ENCODE measurements at regions not wholly inside any gene's neighbourhood (a gene's known extent, or its start where the extent isn't known, plus 50 kb on each side); places are given as distances from the start of the nearest gene placed in this dataset.

- no peak for TF ChIP-seq NFRKB (IDR thresholded peaks at IDR 0.05)
Observed at GRCh38 chr1:56315293-56315942, 263.9 kb downstream of the PLPP3 start (continued).

- CTCF ChIA-PET (ENCODE audit: low intra/inter-chr PET ratio, low total read pairs) = no interaction called here
- no peaks in the 10 kb centered on the region for H3K79me2 ChIP-seq (ENCODE audit: insufficient read depth, low read length)
- no peak overlapping the region for H3K9ac ChIP-seq (ENCODE audit: insufficient read depth, low read depth, low read length)
- no peaks in the 10 kb centered on the region for H4K20me1 ChIP-seq (ENCODE audit: insufficient read depth, low read length)
- H3K36me3 ChIP-seq (replicated peaks in 1 of 2; ENCODE audit: control insufficient read depth in 1 of 2, insufficient read depth in 2 of 2, low read length in 2 of 2) = no peaks in the 10 kb centered on the region
- DNase-seq (ENCODE audit: low spot score) (no peak), ATAC-seq (no peak), FAIRE-seq (no peak)
- WGBS (ENCODE audit: low lambda C conversion rate) = 92% methylated on average over 2 of the region's 2 CpGs
- H3K4me1 ChIP-seq (ENCODE audit: insufficient read depth, low read length) = peaks cover 19% of the 10 kb centered on the region
- TF ChIP-seq ZZZ3 (CRISPR knock-in tag; IDR thresholded peaks at IDR 0.05; ENCODE audit: borderline replicate concordance) (no peak), ZNF7 (CRISPR knock-in tag; IDR thresholded peaks at IDR 0.05) (peak; percentile 90)
- H3K4me2 ChIP-seq (ENCODE audit: low read depth, low read length) = no peak overlapping the region
- no peak overlapping the region for H3K4me3 ChIP-seq (replicated peaks in 1 of 3; ENCODE audit: insufficient read depth in 1 of 3, low read depth in 2 of 3, low read length in 3 of 3)
- intact Hi-C loops (cut with micrococcal nuclease; ENCODE audit: unreplicated experiment) = no loop called here
- peaks cover 7% of the 10 kb centered on the region; the same call in 1 of the 2 replicates for H3K9me3 ChIP-seq (ENCODE audit: low read length)
- POLR2A ChIA-PET = no interaction called here
- 0 out of 5 replicates have a peak, but pooled peaks cover 0 to 1% of the 10 kb centered on the region in 2 experiments for H3K27me3 ChIP-seq (ENCODE audit: control insufficient read depth in 1 of 2, insufficient read depth in 2 of 2, low read length in 2 of 2)
- in situ Hi-C loops (cut with HindIII; ENCODE audit: extremely low pct_ligation_motif_present, low pct_unique_long_range_greater_than_20kb) = no loop called here
- no peak overlapping the region for H3K27ac ChIP-seq (ENCODE audit: extremely low read length, insufficient read depth, low read length)
- H2AFZ ChIP-seq (ENCODE audit: low read length) = no peak overlapping the region
- no TSS peak for BruUV-seq (replicated peaks)
Observed at GRCh38 chr1:56313560-56313959, 265.8 kb downstream of the PLPP3 start.

GRCh38 chr1:56311766-56312165 is 267.6 kb downstream of the PLPP3 start:
- ATAC-seq (no peak), DNase-seq (ENCODE audit: low spot score) (no peak), FAIRE-seq (no peak)
- H3K4me1 ChIP-seq (ENCODE audit: insufficient read depth, low read length) = peaks cover 19% of the 10 kb centered on the region
- 0 out of 5 replicates have a peak, but pooled peaks cover 0 to 1% of the 10 kb centered on the region in 2 experiments for H3K27me3 ChIP-seq (ENCODE audit: control insufficient read depth in 1 of 2, insufficient read depth in 2 of 2, low read length in 2 of 2)
- H3K9me3 ChIP-seq (ENCODE audit: low read length) = peaks cover 7% of the 10 kb centered on the region; the same call in 1 of the 2 replicates
- in situ Hi-C loops (cut with HindIII; ENCODE audit: extremely low pct_ligation_motif_present, low pct_unique_long_range_greater_than_20kb) (no loop called here), intact Hi-C loops (cut with micrococcal nuclease; ENCODE audit: unreplicated experiment) (no loop called here)
- no peaks in the 10 kb centered on the region for H3K79me2 ChIP-seq (ENCODE audit: insufficient read depth, low read length)
- TF ChIP-seq HDAC1 (CRISPR knock-in tag; IDR thresholded peaks at IDR 0.05) = no peak
- peak; percentile 39; the same call in 1 of the 2 replicates for TF ChIP-seq RARA (CRISPR knock-in tag; IDR thresholded peaks at IDR 0.05)
- no peak for TF ChIP-seq CSRNP2 (CRISPR knock-in tag; conservative IDR thresholded peaks at IDR 0.05; ENCODE audit: low read depth)
- TF ChIP-seq SKI (IDR thresholded peaks at IDR 0.05; ENCODE audit: partially characterized antibody) = peak; percentile 38
- no peak for TF ChIP-seq SIX4 (CRISPR knock-in tag; IDR thresholded peaks at IDR 0.05)
- TF ChIP-seq BCL6 (CRISPR knock-in tag; IDR thresholded peaks at IDR 0.05) = peak; percentile 94
- TF ChIP-seq MEIS2 (CRISPR knock-in tag; IDR thresholded peaks at IDR 0.05) = no peak
- no peak for TF ChIP-seq RCOR2 (CRISPR knock-in tag; IDR thresholded peaks at IDR 0.05)
- no peaks in the 10 kb centered on the region for H4K20me1 ChIP-seq (ENCODE audit: insufficient read depth, low read length)
- H3K4me3 ChIP-seq (replicated peaks in 1 of 3; ENCODE audit: insufficient read depth in 1 of 3, low read depth in 2 of 3, low read length in 3 of 3) = no peak overlapping the region
- H3K9ac ChIP-seq (ENCODE audit: insufficient read depth, low read depth, low read length) = no peak overlapping the region
- no peak overlapping the region for H2AFZ ChIP-seq (ENCODE audit: low read length)
- BruUV-seq (replicated peaks) = no TSS peak
- no peak overlapping the region for H3K4me2 ChIP-seq (ENCODE audit: low read depth, low read length)
- ChIA-PET CTCF (ENCODE audit: low intra/inter-chr PET ratio, low total read pairs) (no interaction called here), POLR2A (no interaction called here)
- no peak overlapping the region for H3K27ac ChIP-seq (ENCODE audit: extremely low read length, insufficient read depth, low read length)
- 59% methylated on average over 2 of the region's 2 CpGs for WGBS (ENCODE audit: low lambda C conversion rate)
- H3K36me3 ChIP-seq (replicated peaks in 1 of 2; ENCODE audit: control insufficient read depth in 1 of 2, insufficient read depth in 2 of 2, low read length in 2 of 2) = no peaks in the 10 kb centered on the region
